ENCODE measurements at regions not wholly inside any gene's neighbourhood (a gene's known extent, or its start where the extent isn't known, plus 50 kb on each side); places are given as distances from the start of the nearest gene placed in this dataset.

- Histone ChIP-seq H3K4me1 (no peaks in the 10 kb centered on the region), H3K27me3 (peaks cover 26% of the 10 kb centered on the region), H3K4me3 (no peak overlapping the region), H3K36me3 (no peaks in the 10 kb centered on the region), H3K27ac (no peak overlapping the region), H3K9me3 (no peaks in the 10 kb centered on the region)
- no peak for TF ChIP-seq EP300 (IDR thresholded peaks at IDR 0.05)
- TF ChIP-seq, protein P1, sequence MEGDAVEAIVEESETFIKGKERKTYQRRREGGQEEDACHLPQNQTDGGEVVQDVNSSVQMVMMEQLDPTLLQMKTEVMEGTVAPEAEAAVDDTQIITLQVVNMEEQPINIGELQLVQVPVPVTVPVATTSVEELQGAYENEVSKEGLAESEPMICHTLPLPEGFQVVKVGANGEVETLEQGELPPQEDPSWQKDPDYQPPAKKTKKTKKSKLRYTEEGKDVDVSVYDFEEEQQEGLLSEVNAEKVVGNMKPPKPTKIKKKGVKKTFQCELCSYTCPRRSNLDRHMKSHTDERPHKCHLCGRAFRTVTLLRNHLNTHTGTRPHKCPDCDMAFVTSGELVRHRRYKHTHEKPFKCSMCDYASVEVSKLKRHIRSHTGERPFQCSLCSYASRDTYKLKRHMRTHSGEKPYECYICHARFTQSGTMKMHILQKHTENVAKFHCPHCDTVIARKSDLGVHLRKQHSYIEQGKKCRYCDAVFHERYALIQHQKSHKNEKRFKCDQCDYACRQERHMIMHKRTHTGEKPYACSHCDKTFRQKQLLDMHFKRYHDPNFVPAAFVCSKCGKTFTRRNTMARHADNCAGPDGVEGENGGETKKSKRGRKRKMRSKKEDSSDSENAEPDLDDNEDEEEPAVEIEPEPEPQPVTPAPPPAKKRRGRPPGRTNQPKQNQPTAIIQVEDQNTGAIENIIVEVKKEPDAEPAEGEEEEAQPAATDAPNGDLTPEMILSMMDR (IDR thresholded peaks at IDR 0.05) = no peak
- no peak for TF ChIP-seq POLR2AphosphoS5 (IDR thresholded peaks at IDR 0.05)
- peak in 1 of 2 donors; percentile 33 for DNase-seq (ENCODE audit: low spot score in 2 of 2)
- 87% methylated on average over 1 of the region's 1 CpG for WGBS
Observed at GRCh38 chr5:141742144-141742543, 60.1 kb upstream of the ARAP3 start.

DNA sequence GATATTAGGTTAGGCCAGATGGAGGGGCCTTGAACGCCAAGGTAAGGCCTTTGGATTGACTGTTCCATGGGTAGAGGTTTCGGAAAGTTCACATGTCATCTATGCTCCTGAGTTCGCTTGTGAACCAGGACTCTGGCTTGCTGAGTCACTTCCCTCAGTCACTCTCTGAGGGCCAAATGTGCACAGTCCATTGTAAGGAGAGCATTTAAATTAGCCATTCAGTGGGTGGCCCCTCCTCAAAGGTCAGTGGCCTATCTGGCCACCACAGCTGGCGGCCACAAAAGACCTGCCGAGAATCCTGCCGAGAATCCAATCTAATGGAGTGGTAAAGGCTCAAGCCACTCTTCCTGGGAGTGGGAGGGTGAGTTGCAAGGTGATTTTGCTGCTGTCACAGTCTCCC, 58.9 kb upstream of the ARAP3 start:
- 80% methylated on average over 1 of the region's 6 CpGs for WGBS
- Histone ChIP-seq H3K36me3 (no peaks in the 10 kb centered on the region), H3K4me3 (no peak overlapping the region), H3K4me1 (no peaks in the 10 kb centered on the region), H3K9me3 (no peaks in the 10 kb centered on the region), H3K27me3 (peaks cover 26% of the 10 kb centered on the region), H3K27ac (no peak overlapping the region)
- TF ChIP-seq EP300 (IDR thresholded peaks at IDR 0.05) (no peak), POLR2AphosphoS5 (IDR thresholded peaks at IDR 0.05) (no peak), POLR2A (IDR thresholded peaks at IDR 0.05) (no peak)
- TF ChIP-seq, protein P1 (IDR thresholded peaks at IDR 0.05) = no peak
- no peak for DNase-seq (ENCODE audit: low spot score in 2 of 2)

GRCh38 chr5:141737535-141737934, 55.5 kb upstream of the ARAP3 start:
- WGBS = 18% methylated on average over 4 of the region's 4 CpGs
- Histone ChIP-seq H3K9me3 (no peaks in the 10 kb centered on the region), H3K27ac (no peak overlapping the region), H3K27me3 (peaks cover 14% of the 10 kb centered on the region), H3K4me1 (no peaks in the 10 kb centered on the region), H3K4me3 (no peak overlapping the region), H3K36me3 (no peaks in the 10 kb centered on the region)
- no peak for TF ChIP-seq POLR2AphosphoS5 (IDR thresholded peaks at IDR 0.05)
- TF ChIP-seq, protein P1 (IDR thresholded peaks at IDR 0.05) = no peak
- TF ChIP-seq EP300 (IDR thresholded peaks at IDR 0.05) = no peak
- TF ChIP-seq POLR2A (IDR thresholded peaks at IDR 0.05) = no peak
- no peak for DNase-seq (ENCODE audit: low spot score in 2 of 2)

DNA sequence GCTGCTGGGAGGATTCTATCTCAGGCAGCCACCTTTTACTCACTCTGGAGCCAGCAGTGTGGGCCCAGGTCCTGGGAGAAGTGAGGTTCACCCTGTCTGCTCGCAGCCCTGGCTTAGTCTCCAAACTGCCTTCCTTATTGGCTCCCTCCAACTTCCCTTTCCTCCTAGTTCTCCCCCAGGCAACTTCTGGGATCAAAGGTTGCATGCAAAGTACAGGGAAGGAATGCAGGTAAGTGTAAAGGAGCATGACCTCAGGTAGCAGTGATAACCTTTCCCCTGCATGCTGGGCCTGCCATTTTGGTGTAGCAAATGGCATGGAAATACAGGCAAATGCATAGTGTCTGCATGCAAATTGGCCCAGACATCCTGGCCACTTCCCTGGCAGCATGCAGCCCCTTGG, 53.8 kb upstream of the ARAP3 start:
- 21% methylated on average over 1 of the region's 1 CpG for WGBS
- Histone ChIP-seq H3K36me3 (no peaks in the 10 kb centered on the region), H3K4me1 (no peaks in the 10 kb centered on the region), H3K27me3 (peaks cover under 1% of the 10 kb centered on the region), H3K4me3 (no peak overlapping the region), H3K9me3 (no peaks in the 10 kb centered on the region), H3K27ac (no peak overlapping the region)
- DNase-seq (ENCODE audit: low spot score in 2 of 2) = no peak
- TF ChIP-seq POLR2AphosphoS5 (IDR thresholded peaks at IDR 0.05) = no peak
- TF ChIP-seq EP300 (IDR thresholded peaks at IDR 0.05) = no peak
- TF ChIP-seq, protein P1 (IDR thresholded peaks at IDR 0.05) = no peak
- no peak for TF ChIP-seq POLR2A (IDR thresholded peaks at IDR 0.05)

- Histone ChIP-seq H3K36me3 (no peaks in the 10 kb centered on the region), H3K9me3 (no peaks in the 10 kb centered on the region), H3K4me1 (no peaks in the 10 kb centered on the region), H3K27me3 (no peaks in the 10 kb centered on the region), H3K27ac (no peak overlapping the region), H3K4me3 (no peak overlapping the region)
- WGBS = 33% methylated on average over 3 of the region's 4 CpGs
- TF ChIP-seq, protein P1 (IDR thresholded peaks at IDR 0.05) = no peak
- no peak for TF ChIP-seq POLR2A (IDR thresholded peaks at IDR 0.05)
- no peak for TF ChIP-seq EP300 (IDR thresholded peaks at IDR 0.05)
- no peak for TF ChIP-seq POLR2AphosphoS5 (IDR thresholded peaks at IDR 0.05)
- peak in 1 of 2 donors; percentile 27 for DNase-seq (ENCODE audit: low spot score in 2 of 2)
Observed at GRCh38 chr5:141734501-141735229, 52.6 kb upstream of the ARAP3 start.

All from suprapubic skin (tissue), 4 donors.